ENCODE measurements at regions not wholly inside any gene's neighbourhood (a gene's known extent, or its start where the extent isn't known, plus 50 kb on each side); places are given as distances from the start of the nearest gene placed in this dataset.

DNA sequence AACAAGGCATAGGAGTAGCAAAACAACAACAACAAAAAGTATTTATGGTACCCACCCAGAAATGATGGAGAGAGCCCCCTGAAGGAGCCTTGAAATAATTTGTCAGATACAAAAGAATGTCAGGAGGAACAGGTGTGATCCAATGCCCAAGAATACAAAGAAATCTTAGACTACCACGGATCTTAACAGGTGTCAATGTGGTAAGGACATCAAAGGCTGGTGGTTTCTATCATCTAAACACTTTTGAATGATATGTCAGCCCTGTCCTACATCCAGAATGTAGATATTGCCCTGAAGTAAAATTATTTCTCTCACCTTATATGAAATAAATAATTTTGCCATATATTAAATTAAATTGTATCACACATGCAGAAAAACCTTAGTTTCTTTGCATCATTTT lies 386.4 kb upstream of the ANO5 start:
- Histone ChIP-seq H3K27ac (ENCODE audit: insufficient read depth, low read length) (no peak overlapping the region), H2AFZ (ENCODE audit: low read length) (no peak overlapping the region), H3K9me3 (ENCODE audit: control insufficient read depth, insufficient read depth, low read depth, low read length) (no peaks in the 10 kb centered on the region), H3K4me1 (ENCODE audit: control insufficient read depth, extremely low read depth, insufficient read depth, low read length) (no peaks in the 10 kb centered on the region), H3K4me2 (ENCODE audit: extremely low read depth, insufficient read depth, low read length) (no peak overlapping the region), H3K79me2 (ENCODE audit: control insufficient read depth, insufficient read depth, low read length) (no peaks in the 10 kb centered on the region), H3K36me3 (ENCODE audit: control insufficient read depth, insufficient read depth, low read length) (no peaks in the 10 kb centered on the region), H3K4me3 (replicated peaks in 1 of 4; ENCODE audit: control extremely low read depth in 1 of 4, insufficient read depth in 1 of 4, low read depth in 3 of 4, low read length in 4 of 4) (no peak overlapping the region), H3K9ac (ENCODE audit: insufficient read depth, low read length) (no peak overlapping the region), H4K20me1 (ENCODE audit: control insufficient read depth, extremely low read depth, insufficient read depth, low read length) (no peaks in the 10 kb centered on the region), H3K27me3 (ENCODE audit: control insufficient read depth, insufficient read depth, low read length) (no peaks in the 10 kb centered on the region)
- DNase-seq (ENCODE audit: low read depth in 2 of 2), result no peak
- TF ChIP-seq, protein P1, sequence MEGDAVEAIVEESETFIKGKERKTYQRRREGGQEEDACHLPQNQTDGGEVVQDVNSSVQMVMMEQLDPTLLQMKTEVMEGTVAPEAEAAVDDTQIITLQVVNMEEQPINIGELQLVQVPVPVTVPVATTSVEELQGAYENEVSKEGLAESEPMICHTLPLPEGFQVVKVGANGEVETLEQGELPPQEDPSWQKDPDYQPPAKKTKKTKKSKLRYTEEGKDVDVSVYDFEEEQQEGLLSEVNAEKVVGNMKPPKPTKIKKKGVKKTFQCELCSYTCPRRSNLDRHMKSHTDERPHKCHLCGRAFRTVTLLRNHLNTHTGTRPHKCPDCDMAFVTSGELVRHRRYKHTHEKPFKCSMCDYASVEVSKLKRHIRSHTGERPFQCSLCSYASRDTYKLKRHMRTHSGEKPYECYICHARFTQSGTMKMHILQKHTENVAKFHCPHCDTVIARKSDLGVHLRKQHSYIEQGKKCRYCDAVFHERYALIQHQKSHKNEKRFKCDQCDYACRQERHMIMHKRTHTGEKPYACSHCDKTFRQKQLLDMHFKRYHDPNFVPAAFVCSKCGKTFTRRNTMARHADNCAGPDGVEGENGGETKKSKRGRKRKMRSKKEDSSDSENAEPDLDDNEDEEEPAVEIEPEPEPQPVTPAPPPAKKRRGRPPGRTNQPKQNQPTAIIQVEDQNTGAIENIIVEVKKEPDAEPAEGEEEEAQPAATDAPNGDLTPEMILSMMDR (conservative IDR thresholded peaks at IDR 0.05 in 1 of 2, IDR thresholded peaks at IDR 0.05 in 1 of 2; ENCODE audit: low read depth in 1 of 2, low read length in 2 of 2), result no peak
- no peak for TF ChIP-seq EZH2 (IDR thresholded peaks at IDR 0.05; ENCODE audit: low read length, missing control alignments)

DNA sequence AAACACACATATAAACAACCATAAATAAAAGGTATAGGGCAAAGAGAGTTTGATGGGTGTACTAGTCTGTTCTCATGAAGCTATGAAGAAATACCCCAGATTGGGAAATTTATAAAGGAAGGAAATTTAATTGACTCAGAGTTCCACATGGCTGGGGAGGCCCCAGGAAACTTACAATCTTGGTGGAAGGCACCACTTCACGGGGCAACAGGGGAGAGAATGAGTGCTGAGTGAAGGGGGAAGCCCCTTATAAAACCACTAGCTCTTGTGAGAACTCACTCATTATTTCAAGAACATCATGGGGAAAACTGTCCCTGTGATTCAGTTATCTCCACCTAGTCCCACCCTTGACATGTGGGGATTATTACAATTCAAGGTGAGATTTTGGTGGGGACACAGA lies 385.9 kb upstream of the ANO5 start:
- H3K4me1 ChIP-seq (ENCODE audit: control insufficient read depth, extremely low read depth, insufficient read depth, low read length), result no peaks in the 10 kb centered on the region
- no peak overlapping the region for H2AFZ ChIP-seq (ENCODE audit: low read length)
- H3K79me2 ChIP-seq (ENCODE audit: control insufficient read depth, insufficient read depth, low read length), result no peaks in the 10 kb centered on the region
- DNase-seq (ENCODE audit: low read depth in 2 of 2), result no peak
- H3K9ac ChIP-seq (ENCODE audit: insufficient read depth, low read length), result no peak overlapping the region
- no peak overlapping the region for H3K4me2 ChIP-seq (ENCODE audit: extremely low read depth, insufficient read depth, low read length)
- no peaks in the 10 kb centered on the region for H3K36me3 ChIP-seq (ENCODE audit: control insufficient read depth, insufficient read depth, low read length)
- no peak overlapping the region for H3K4me3 ChIP-seq (replicated peaks in 1 of 4; ENCODE audit: control extremely low read depth in 1 of 4, insufficient read depth in 1 of 4, low read depth in 3 of 4, low read length in 4 of 4)
- no peaks in the 10 kb centered on the region for H4K20me1 ChIP-seq (ENCODE audit: control insufficient read depth, extremely low read depth, insufficient read depth, low read length)
- no peak overlapping the region for H3K27ac ChIP-seq (ENCODE audit: insufficient read depth, low read length)
- no peaks in the 10 kb centered on the region for H3K27me3 ChIP-seq (ENCODE audit: control insufficient read depth, insufficient read depth, low read length)
- no peaks in the 10 kb centered on the region for H3K9me3 ChIP-seq (ENCODE audit: control insufficient read depth, insufficient read depth, low read depth, low read length)
- TF ChIP-seq, protein P1 (conservative IDR thresholded peaks at IDR 0.05 in 1 of 2, IDR thresholded peaks at IDR 0.05 in 1 of 2; ENCODE audit: low read depth in 1 of 2, low read length in 2 of 2), result no peak
- TF ChIP-seq EZH2 (IDR thresholded peaks at IDR 0.05; ENCODE audit: low read length, missing control alignments), result no peak

DNA sequence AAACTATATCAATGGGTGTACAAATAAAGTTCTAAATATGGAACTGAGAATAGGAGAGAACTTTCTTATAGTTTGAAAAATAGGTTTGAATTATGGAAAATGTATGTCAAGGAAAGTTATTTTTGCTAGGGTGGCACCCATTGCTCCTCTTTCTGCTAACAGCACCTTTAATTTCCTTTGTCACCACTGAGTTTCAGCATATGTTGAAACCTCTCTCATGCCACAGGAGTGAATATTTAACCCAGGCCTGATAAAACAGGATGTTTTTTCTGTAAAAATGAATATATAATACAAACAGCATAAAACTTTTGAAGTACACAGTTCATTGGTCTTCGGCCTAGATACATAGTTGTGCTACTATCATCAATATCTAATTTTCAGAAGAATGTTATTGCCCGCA lies 385.5 kb upstream of the ANO5 start:
- Histone ChIP-seq H3K9ac (ENCODE audit: insufficient read depth, low read length) (no peak overlapping the region), H3K79me2 (ENCODE audit: control insufficient read depth, insufficient read depth, low read length) (no peaks in the 10 kb centered on the region), H3K4me3 (replicated peaks in 1 of 4; ENCODE audit: control extremely low read depth in 1 of 4, insufficient read depth in 1 of 4, low read depth in 3 of 4, low read length in 4 of 4) (no peak overlapping the region), H3K4me2 (ENCODE audit: extremely low read depth, insufficient read depth, low read length) (no peak overlapping the region), H3K4me1 (ENCODE audit: control insufficient read depth, extremely low read depth, insufficient read depth, low read length) (no peaks in the 10 kb centered on the region), H3K27ac (ENCODE audit: insufficient read depth, low read length) (no peak overlapping the region), H3K9me3 (ENCODE audit: control insufficient read depth, insufficient read depth, low read depth, low read length) (no peaks in the 10 kb centered on the region), H3K36me3 (ENCODE audit: control insufficient read depth, insufficient read depth, low read length) (no peaks in the 10 kb centered on the region), H2AFZ (ENCODE audit: low read length) (no peak overlapping the region), H4K20me1 (ENCODE audit: control insufficient read depth, extremely low read depth, insufficient read depth, low read length) (no peaks in the 10 kb centered on the region), H3K27me3 (ENCODE audit: control insufficient read depth, insufficient read depth, low read length) (no peaks in the 10 kb centered on the region)
- TF ChIP-seq, protein P1 (conservative IDR thresholded peaks at IDR 0.05 in 1 of 2, IDR thresholded peaks at IDR 0.05 in 1 of 2; ENCODE audit: low read depth in 1 of 2, low read length in 2 of 2), result no peak
- TF ChIP-seq EZH2 (IDR thresholded peaks at IDR 0.05; ENCODE audit: low read length, missing control alignments), result no peak
- DNase-seq (ENCODE audit: low read depth in 2 of 2), result no peak
